SK-N-SH (cell line): ENCODE measurements at regions not wholly inside any gene's neighbourhood (a gene's known extent, or its start where the extent isn't known, plus 50 kb on each side); places are given as distances from the start of the nearest gene placed in this dataset.

Experiments
- CTCF ChIA-PET: fragments of 300-600, 350-600 bp; formaldehyde crosslinking; extraction: SDS; loops from one replicate; lab custom pipeline; 2021; lab: Yijun Ruan, JAX
- POLR2A ChIA-PET: fragments of 350-600 bp; sonication (Branson Sonifier 250); formaldehyde crosslinking; extraction: SDS; loops from one replicate; lab custom pipeline; 2020; ENCODE audit warnings: antibody characterized with exemption, inconsistent platforms; lab: Yijun Ruan, JAX
- DNase-seq: peaks from one replicate; pipeline ENCODE4 v3.0.0; 2012
- H2AFZ ChIP-seq: fragments of 200-600 bp; sonication (generic); 2 replicates; pipeline ENCODE4 v1.8.1; 2016; ENCODE audit warnings: antibody characterized with exemption, mild to moderate bottlenecking, low read depth
- H3F3A ChIP-seq: fragments of 200-600 bp; sonication (generic); replicated peaks from 2 replicates; pipeline ENCODE3; 2016; ENCODE audit warnings: antibody characterized with exemption, mild to moderate bottlenecking; ENCODE audit not compliant: insufficient read depth
- H3K27ac ChIP-seq, 2 experiments: fragments of 200-500 bp in 1 of 2; fragments of 200-600 bp in 1 of 2; sonication (Bioruptor generic) in 1 of 2; sonication (generic), shearing (Covaris generic) in 1 of 2; 2 replicates each; pipeline versions ENCODE4 v1.5.1 to v1.6.1; 2014 to 2016; ENCODE audit warnings: low read depth in 2 of 2, inconsistent platforms in 1 of 2, low read length in 1 of 2, mild to moderate bottlenecking in 1 of 2, mixed read lengths in 1 of 2
- H3K27me3 ChIP-seq: fragments of 200-600 bp; sonication (generic), shearing (Covaris generic); 2 replicates; pipeline ENCODE4 v1.6.1; 2016; ENCODE audit warnings: mixed run types; ENCODE audit not compliant: insufficient read depth
- H3K36me3 ChIP-seq, 2 experiments: fragments of 200-500 bp in 1 of 2; fragments of 200-600 bp in 1 of 2; sonication (Bioruptor generic) in 1 of 2; sonication (generic) in 1 of 2; replicated peaks in 1 of 2; 2 replicates each; pipeline versions ENCODE3 to v1.5.1; 2014 to 2016; ENCODE audit warnings: low read length in 1 of 2, mild to moderate bottlenecking in 1 of 2; ENCODE audit not compliant: insufficient read depth in 2 of 2, control insufficient read depth in 1 of 2
- H3K4me1 ChIP-seq, 2 experiments: fragments of 200-500 bp in 1 of 2; fragments of 200-600 bp in 1 of 2; sonication (Bioruptor generic) in 1 of 2; sonication (generic), shearing (Covaris generic) in 1 of 2; 2 replicates each; pipeline versions ENCODE4 v1.5.1 to v1.6.1; 2014 to 2016; ENCODE audit warnings: low read depth in 1 of 2, low read length in 1 of 2, mixed run types in 1 of 2; ENCODE audit not compliant: insufficient read depth in 2 of 2, control insufficient read depth in 1 of 2
- H3K4me2 ChIP-seq: fragments of 200-600 bp; sonication (generic), shearing (Covaris generic); 2 replicates; pipeline ENCODE4 v1.6.1; 2017; ENCODE audit warnings: mixed run types
- H3K4me3 ChIP-seq, 2 experiments: fragments of 200-500 bp in 1 of 2; fragments of 200-600 bp in 1 of 2; sonication (Bioruptor generic) in 1 of 2; sonication (generic), shearing (Covaris generic) in 1 of 2; 2 replicates each; pipeline versions ENCODE4 v1.5.1 to v1.8.1; 2014 to 2016; ENCODE audit warnings: low read depth in 2 of 2, inconsistent platforms in 1 of 2, low read length in 1 of 2, mild to moderate bottlenecking in 1 of 2, mixed read lengths in 1 of 2, moderate library complexity in 1 of 2
- H3K79me2 ChIP-seq: fragments of 200-600 bp; sonication (generic); 2 replicates; pipeline ENCODE4 v1.8.1; 2017; ENCODE audit warnings: mild to moderate bottlenecking; ENCODE audit not compliant: insufficient read depth
- H3K9ac ChIP-seq: fragments of 200-600 bp; sonication (generic); 2 replicates; pipeline ENCODE4 v1.6.1; 2017; ENCODE audit warnings: mixed run types
- H3K9me2 ChIP-seq: fragments of 200-600 bp; sonication (generic); 2 replicates; pipeline ENCODE4 v1.6.1; 2017; ENCODE audit warnings: mixed run types
- H3K9me3 ChIP-seq: fragments of 200-600 bp; sonication (generic); 2 replicates; pipeline ENCODE4 v1.6.1; 2017; ENCODE audit warnings: mixed run types, mild to moderate bottlenecking, moderate library complexity
- H4K20me1 ChIP-seq: fragments of 200-600 bp; sonication (generic); 2 replicates; pipeline ENCODE4 v1.6.1; 2017; ENCODE audit warnings: mild to moderate bottlenecking, mixed run types; ENCODE audit not compliant: insufficient read depth
- CTCF ChIP-seq: fragments of 200-600 bp; sonication (generic); IDR thresholded peaks from 2 replicates; pipeline ENCODE4 v1.6.1; 2017; ENCODE audit warnings: antibody characterized with exemption, mild to moderate bottlenecking, moderate library complexity
- ELF1 ChIP-seq: IDR thresholded peaks from 2 replicates; pipeline ENCODE4 v1.4.0; 2012
- FOXJ3 ChIP-seq: sonication (generic); formaldehyde crosslinking; IDR thresholded peaks from 2 replicates; pipeline ENCODE4 v1.5.1; 2020; ENCODE audit warnings: mild to moderate bottlenecking, missing genetic modification reagents
- MAX ChIP-seq: IDR thresholded peaks from 2 replicates; pipeline ENCODE4 v1.4.0; 2012; ENCODE audit warnings: low read depth
- RAD21 ChIP-seq: IDR thresholded peaks from 2 replicates; pipeline ENCODE4 v1.6.1; 2012; ENCODE audit warnings: mild to moderate bottlenecking, low read length
- RFX5 ChIP-seq: IDR thresholded peaks from 2 replicates; pipeline ENCODE4 v1.6.1; 2012; ENCODE audit warnings: mild to moderate bottlenecking, improper control_type of control experiment, low read length
- SIN3A ChIP-seq: IDR thresholded peaks from 2 replicates; pipeline ENCODE4 v1.6.1; 2012; ENCODE audit warnings: low read depth, mild to moderate bottlenecking, low read length, moderate library complexity, borderline replicate concordance
- USF1 ChIP-seq: IDR thresholded peaks from 2 replicates; pipeline ENCODE4 v1.4.0; 2012; ENCODE audit warnings: low read depth, borderline replicate concordance
- WGBS: methylation state at CpG from one replicate; pipeline ENCODE4 v1.1.6; 2017; ENCODE audit warnings: low lambda C conversion rate; 5-methylcytosine and 5-hydroxymethylcytosine counted together

DNA sequence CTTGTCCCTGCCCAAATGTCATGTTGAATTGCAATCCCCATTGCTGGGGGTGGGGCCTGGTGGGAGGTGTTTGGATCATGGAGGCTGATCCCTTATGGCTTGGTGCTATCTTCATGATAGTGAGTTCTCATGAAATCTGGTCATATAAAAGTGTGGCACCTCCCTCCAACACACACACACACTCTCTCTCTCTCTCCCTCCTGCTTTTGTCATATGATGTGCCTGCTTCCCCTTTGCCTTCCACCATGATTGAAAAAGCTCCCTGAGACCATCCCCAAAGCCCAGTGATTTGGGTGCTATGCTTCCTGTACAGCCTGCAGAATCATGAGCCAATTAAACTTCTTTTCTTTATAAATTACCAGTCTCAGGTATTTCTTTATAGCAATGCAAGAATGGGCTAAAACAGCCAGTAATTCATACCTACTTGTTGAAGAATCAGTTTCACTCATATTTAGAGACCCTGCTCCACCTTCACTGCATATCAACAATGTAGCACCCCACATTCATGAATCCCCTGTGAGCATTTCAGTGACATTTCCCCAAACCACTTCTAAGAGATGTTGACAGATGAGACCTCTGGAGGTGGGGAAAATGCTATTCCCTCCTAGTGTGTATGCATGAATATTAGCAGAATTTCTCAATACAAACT lies 54.8 kb upstream of the STK17B start:
- H3K36me3 ChIP-seq, result peaks cover 0 to 78% of the 10 kb centered on the region in 2 experiments
- TF ChIP-seq SIN3A (no peak), RAD21 (no peak), RFX5 (no peak), USF1 (no peak), FOXJ3 (CRISPR knock-in tag) (no peak), ELF1 (no peak), CTCF (no peak)
- H3K4me1 ChIP-seq, result peaks cover 0 to 12% of the 10 kb centered on the region in 2 experiments; a peak in 3 of 4 replicates
- no peak for DNase-seq
- H2AFZ ChIP-seq, result no peak overlapping the region
- H3K79me2 ChIP-seq, result peaks cover 8% of the 10 kb centered on the region; the same call in 1 of the 2 replicates
- ChIA-PET POLR2A (no interaction called here), CTCF (no interaction called here)
- H3K9me3 ChIP-seq, result no peaks in the 10 kb centered on the region
- no peak overlapping the region for H3K4me3 ChIP-seq
- H4K20me1 ChIP-seq, result no peaks in the 10 kb centered on the region
- peak overlapping the region in 1 of 2 experiments; percentile 77; a peak in 2 of 4 replicates for H3K27ac ChIP-seq
- peak overlapping the region; percentile 36; the same call in 1 of the 2 replicates for H3K4me2 ChIP-seq
- H3F3A ChIP-seq, result peaks cover 9% of the 10 kb centered on the region
- no peaks in the 10 kb centered on the region for H3K27me3 ChIP-seq
- H3K9me2 ChIP-seq, result no peaks in the 10 kb centered on the region
- no peak overlapping the region for H3K9ac ChIP-seq

- ChIA-PET CTCF (no interaction called here), POLR2A (no interaction called here)
- DNase-seq, result no peak
- H2AFZ ChIP-seq, result no peak overlapping the region
- H3K36me3 ChIP-seq, result peaks cover 0 to 73% of the 10 kb centered on the region in 2 experiments
- H3K9me3 ChIP-seq, result no peaks in the 10 kb centered on the region
- peaks cover 0 to 12% of the 10 kb centered on the region in 2 experiments; a peak in 3 of 4 replicates for H3K4me1 ChIP-seq
- no peaks in the 10 kb centered on the region for H3K27me3 ChIP-seq
- 85% methylated on average over 1 of the region's 1 CpG for WGBS
- H3K4me3 ChIP-seq, result no peak overlapping the region
- peak overlapping the region in 1 of 2 experiments; percentile 77; a peak in 2 of 4 replicates for H3K27ac ChIP-seq
- H3K9me2 ChIP-seq, result no peaks in the 10 kb centered on the region
- H4K20me1 ChIP-seq, result no peaks in the 10 kb centered on the region
- TF ChIP-seq RFX5, result no peak
- no peak for TF ChIP-seq MAX
- peaks cover 7% of the 10 kb centered on the region for H3F3A ChIP-seq
- H3K9ac ChIP-seq, result no peak overlapping the region
- H3K4me2 ChIP-seq, result peak overlapping the region; percentile 36; the same call in 1 of the 2 replicates
- peaks cover 8% of the 10 kb centered on the region; the same call in 1 of the 2 replicates for H3K79me2 ChIP-seq
Observed at GRCh38 chr2:196226707-196227065, 55.3 kb upstream of the STK17B start.
